ENCODE measurements at regions not wholly inside any gene's neighbourhood (a gene's known extent, or its start where the extent isn't known, plus 50 kb on each side); places are given as distances from the start of the nearest gene placed in this dataset.

DNA sequence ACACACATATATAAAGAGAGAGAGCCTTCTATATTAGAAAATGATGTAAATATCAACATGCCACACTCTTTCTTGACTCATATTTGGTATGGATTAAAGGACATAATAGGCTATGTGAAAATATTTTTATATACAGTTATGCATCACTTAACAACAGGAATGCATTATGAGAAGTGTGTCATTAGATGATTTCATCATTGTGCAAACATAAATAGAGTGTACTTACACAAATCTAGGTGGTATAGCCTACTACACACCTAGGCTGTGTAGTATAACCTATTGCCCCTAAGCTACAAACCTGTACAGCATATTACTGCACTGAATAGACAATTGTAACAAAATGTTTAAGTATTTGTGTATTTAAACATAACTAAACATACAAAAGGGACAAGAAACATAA lies 354.8 kb upstream of the CNTNAP5 start:
- no peak for TF ChIP-seq CTCF (IDR thresholded peaks at IDR 0.05)
- TF ChIP-seq MAFK (IDR thresholded peaks at IDR 0.05; ENCODE audit: partially characterized antibody), result no peak
- no peak for TF ChIP-seq POLR2A (IDR thresholded peaks at IDR 0.05; ENCODE audit: low read length)
- no peak for TF ChIP-seq RFX5 (IDR thresholded peaks at IDR 0.05)
- TF ChIP-seq ESRRA (IDR thresholded peaks at IDR 0.05; ENCODE audit: borderline replicate concordance, low read length), result no peak
- TF ChIP-seq HOXB5 (CRISPR knock-in tag; IDR thresholded peaks at IDR 0.05), result no peak
- TF ChIP-seq RNF2 (IDR thresholded peaks at IDR 0.05; ENCODE audit: borderline replicate concordance, low read depth), result no peak
- no peak for TF ChIP-seq KDM1A (IDR thresholded peaks at IDR 0.05; ENCODE audit: low read depth)
- TF ChIP-seq ZSCAN20 (CRISPR knock-in tag; IDR thresholded peaks at IDR 0.05), result no peak
